GM19468 (cell line): ENCODE measurements at regions not wholly inside any gene's neighbourhood (a gene's known extent, or its start where the extent isn't known, plus 50 kb on each side); places are given as distances from the start of the nearest gene placed in this dataset.

ENCODE experiments used
- ATAC-seq: cut with Tn5 transposase; IDR thresholded peaks from one replicate; pipeline ENCODE4 v1.9.1; 2021; ENCODE audit warnings: mild to moderate bottlenecking, moderate library complexity, moderate number of reproducible peaks; ENCODE audit not compliant: unreplicated experiment; ENCODE audit errors: extremely low read depth

DNA sequence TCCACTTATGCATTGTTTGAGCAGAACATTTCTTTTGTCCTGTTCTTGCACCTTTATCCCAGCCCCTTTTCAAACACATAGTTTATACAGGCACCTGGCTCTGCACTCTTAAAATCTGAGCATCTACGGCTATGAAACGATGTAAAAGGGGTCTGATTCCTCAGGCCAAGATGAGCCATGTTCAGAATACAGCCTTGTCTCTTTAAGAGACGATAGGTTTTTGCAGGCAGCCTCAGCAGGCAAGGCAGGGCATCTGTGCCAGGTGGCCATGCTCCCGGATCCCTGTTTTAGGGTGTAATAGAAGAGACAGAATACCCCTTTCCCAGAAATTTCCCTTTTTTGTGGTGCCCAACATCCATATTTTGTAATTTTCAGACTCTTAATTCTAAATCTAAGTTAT, 89.1 kb upstream of the NFIB start:
- no peak for ATAC-seq

DNA sequence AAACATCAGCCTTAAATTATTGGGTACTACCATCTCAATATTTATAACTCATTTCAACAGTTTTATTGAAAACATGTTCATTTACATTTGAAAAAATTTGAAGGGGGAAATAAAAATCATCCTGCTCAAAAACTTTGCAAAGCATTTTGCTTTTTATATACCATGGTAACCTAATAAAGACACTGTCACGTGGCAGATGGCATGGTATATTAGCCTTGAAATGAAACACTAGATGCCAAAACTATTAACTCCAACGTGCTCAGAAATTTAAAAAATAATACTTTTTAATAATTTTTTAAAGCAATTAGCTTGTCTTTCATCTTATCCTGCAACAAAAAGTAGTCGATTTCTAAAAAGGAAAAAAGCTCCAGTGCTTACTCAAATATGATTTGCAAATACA, 88.6 kb upstream of the NFIB start:
- no peak for ATAC-seq

DNA sequence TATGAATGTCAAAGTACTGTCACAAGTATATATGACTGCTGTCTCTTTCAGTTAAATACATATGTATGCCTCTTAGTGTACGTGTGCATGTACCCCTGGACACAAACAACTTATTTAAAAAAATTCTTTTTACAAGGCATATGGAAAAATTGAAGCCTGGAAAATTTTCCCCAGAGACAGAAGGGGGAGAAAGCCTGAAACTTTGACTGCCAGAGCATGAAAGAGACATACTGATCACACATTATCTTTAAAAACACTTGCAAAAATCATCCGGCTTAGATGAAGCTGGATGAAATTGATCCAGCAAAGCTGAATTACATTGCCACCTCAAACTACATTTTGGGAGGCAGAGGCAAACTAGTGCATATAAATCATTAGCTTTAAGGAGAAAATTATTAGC, 88.0 kb upstream of the NFIB start:
- no peak for ATAC-seq

DNA sequence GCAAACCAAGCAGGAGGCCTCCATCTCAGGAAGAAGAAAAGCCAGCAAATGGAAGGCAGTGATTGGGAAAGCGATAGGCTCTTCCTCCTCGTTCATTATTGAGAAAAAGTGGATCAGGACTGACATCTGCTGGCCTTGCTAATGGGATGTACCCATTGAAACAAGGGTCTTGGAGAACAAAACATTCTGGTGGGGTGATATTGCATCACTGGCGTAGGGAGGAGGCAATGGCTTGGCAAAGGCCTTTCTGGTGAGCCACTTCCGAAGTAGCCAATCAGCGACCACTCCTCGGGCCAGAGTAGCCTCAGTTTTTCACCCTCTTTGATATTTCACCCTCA, 86.7 kb upstream of the NFIB start:
- no peak for ATAC-seq

DNA sequence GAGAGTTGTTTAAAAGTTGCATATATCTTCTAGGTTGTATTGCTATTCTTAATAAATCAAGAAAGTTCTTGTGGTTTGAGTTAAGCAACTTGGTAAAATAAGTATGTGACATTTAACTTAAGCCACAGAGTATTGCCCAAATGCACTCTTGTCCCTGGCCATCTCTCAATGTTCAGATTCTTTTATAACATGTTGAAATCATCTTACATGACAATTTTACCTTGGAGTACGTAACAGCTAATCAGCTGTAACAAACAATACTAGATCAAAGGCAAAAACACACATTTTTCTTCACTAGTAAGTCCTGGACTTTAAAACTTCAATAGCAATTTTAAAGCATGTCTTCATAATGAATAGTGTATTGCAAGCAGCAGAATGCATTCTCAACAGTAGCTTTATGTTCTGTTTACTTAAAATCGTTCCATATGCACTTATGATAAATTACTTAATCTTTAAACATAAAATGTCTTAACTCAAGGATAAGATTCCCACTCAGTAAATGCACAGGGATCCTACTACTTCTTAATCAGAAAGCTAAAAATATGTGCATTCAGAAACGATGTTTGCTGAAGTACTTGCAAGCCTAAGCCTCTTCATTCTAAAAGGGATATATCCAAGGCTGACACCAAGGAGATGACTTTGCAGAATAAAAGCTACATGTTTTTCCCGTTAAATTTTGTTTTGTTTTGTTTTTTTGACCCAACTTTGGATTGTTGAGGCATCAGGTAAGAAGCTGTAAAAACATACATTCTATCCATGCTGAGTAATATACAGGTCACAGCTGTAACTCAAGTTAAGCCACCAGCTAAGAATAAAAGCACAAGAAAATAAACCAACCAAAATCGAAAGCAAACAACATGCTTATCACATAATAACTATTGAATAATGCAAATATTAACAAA, 86.1 kb upstream of the NFIB start:
- no peak for ATAC-seq

DNA sequence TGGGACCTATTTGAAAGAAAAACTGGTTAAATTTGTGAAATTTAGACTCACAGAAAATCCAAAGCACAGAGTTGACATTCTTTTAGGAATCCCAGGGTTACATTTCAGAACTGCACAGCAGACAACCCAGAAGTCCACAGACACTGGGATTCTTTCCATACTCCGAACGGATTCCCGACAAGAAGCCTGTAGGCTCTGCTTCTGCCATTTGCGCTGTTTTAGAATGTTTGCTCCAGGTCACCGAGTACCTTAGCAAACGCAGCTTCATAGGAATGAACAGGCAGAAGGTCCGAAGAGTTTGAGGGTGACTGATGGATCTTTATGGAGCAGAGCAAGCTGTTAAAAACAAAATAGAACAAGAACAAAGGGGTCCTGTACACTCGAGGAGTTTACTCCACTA, 84.5 kb upstream of the NFIB start:
- no peak for ATAC-seq

DNA sequence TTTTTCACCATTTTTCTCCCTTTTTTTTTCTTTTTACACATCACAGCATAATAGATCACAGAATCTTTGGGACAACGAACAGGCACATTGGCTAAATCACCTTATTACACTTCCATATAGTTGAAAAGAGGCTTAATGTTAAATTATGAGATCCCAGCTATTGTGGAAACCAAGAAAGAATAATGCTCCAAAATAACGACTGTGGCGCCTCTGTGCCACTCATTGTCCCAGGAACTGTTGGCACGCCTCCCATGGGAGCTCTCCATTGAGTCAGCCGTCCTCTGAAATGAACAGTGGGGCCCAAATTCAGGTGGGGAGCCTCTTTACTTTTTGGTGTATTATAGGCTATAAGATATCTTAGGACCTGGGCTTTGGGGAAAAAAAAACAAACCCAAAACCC, 82.2 kb upstream of the NFIB start:
- no peak for ATAC-seq

DNA sequence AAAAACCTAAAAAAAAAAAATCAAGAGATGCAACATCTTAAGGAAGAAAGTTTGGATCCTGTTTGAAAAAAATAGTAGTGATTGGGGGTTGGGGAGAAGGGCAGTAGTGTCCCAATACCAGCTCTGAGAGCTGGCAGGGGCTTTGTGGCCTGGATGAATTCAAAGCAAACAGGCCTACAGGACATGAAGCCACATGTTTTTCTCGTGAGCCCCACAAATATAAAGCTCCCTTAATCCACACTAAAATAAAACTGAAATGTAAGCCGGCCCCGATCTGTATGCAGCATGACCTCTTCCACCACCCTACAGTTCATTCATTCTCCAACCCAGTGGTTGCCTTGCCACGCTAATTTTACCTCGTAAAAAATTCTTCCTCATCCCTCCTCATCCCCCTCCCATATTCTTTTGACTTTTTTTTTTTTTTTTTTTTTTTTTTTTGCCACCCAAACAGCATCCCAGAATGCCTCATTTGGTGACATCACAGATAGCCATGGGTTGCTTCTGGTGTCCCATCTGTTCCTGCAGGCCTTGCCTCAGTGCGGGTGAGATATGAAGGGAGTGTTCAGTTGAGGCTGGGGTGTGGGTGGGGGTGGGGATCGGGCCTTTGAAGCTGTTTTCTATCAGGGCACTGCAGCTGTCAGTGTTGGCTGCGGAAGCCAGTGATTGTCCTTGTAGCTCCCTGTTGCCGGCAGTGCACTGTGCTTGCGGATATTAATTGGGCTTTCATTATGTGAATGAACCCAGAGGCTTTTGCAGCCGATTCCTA, 81.6 kb upstream of the NFIB start:
- no peak for ATAC-seq

DNA sequence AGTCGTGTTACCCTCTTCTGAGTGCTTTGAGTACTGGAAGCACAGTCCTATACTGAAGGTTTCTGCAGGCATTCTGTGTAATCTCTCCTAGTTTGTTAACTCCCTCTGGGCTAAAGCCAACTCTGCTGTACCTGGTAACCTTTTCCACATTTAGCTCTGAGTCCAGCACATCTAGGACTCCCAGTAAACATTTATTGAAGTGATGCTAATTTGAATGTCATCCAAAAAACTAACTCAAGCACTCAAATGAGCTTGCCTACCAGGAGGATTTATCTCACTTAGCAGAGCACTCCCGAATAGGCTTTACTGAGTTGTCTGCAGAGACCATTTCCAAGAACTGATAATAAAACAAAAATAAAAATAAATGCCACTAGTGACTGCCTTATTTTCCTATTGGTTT, 79.5 kb upstream of the NFIB start:
- no peak for ATAC-seq

DNA sequence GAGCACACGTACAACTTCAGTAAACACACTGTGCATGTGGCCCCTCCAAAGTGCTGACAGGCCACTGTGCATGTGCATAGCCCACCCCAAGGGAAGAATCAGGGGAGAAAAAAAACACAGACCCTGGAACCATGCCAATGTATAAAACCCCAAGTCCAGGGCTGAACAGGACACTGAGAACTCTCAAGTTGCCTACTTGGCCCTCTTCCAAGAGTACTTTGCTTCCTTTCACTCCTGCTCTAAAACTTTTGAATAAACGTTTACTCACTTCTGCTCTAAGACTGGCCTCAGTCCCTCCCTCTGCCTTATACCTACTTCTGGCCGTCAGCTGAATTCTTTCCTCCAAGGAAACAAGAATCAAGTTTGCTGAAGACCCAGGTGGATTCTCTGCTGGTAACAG, 77.7 kb upstream of the NFIB start:
- ATAC-seq: no peak

DNA sequence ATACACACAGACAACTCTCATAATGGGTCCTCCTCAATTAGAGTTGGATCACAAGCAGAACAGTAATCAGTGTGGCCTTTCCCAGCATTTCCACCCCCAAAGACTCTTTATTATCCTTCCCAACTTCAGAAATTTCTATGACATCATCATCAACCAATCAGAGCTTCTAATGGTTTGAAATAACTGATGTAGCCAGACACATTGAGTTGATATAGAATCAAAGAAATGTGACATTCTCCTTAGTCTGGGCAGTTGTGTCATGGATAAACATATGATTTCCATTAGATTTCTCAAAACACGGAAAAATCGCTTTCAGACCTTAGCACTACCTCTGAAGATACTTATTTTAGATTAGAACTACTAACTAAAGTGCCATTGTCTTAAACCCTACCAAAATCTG, 75.7 kb upstream of the NFIB start:
- ATAC-seq: no peak

DNA sequence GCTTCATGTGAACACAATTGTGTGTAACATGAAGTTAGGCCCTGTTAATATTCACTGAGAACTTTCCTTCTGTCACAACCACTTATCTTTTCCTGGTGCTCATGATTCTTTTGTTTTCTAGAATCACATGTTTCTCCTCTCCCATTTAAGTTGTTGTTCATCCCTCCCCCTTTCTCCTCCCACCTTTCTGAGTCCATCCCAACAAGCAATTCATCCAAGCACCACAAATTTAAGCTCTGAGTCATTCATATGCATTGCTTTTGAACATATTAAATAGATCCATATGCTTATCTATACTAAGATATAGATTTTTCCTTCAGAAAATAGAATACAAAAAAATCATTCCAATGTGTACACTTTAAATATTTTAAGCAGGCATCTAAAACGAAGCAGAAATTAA, 75.2 kb upstream of the NFIB start:
- no peak for ATAC-seq

DNA sequence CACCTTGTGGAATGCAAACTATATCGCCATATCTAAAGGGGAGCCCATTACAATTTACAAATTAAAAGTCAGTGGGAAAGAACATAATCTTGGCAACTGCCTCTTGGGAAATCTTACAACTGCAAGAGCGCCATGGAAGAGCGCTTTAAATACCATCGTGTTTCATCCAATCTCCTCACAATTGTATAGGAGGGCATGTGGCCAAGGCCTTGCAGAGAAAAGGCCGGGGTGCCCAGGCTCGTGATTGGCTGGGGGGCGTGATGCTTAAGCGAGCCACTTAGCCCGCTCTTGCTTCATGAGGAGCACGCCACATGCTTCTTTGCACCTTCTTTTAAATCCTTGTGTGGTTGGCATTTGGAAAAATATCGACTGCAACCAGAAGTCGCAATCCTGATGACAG, 69.8 kb upstream of the NFIB start:
- no peak for ATAC-seq

DNA sequence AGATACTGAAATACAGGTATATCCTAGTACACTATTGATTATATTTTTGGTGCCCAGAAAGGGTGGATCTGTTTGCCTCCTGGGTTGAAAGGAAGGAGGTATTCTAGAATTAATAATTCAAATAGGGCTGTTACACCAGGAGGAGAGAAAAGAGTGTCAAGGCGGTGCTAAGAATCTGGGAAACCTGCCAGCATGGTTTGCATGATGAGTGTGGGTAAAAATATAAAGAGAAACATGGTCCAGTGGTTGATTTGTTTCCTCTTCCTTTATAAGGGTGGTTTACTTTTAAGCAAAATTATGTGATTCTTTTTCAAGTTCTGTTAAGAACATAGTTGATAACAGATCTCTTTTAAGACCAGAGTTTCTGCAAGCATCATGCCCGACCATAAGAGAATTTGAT, 69.4 kb upstream of the NFIB start:
- ATAC-seq: no peak

DNA sequence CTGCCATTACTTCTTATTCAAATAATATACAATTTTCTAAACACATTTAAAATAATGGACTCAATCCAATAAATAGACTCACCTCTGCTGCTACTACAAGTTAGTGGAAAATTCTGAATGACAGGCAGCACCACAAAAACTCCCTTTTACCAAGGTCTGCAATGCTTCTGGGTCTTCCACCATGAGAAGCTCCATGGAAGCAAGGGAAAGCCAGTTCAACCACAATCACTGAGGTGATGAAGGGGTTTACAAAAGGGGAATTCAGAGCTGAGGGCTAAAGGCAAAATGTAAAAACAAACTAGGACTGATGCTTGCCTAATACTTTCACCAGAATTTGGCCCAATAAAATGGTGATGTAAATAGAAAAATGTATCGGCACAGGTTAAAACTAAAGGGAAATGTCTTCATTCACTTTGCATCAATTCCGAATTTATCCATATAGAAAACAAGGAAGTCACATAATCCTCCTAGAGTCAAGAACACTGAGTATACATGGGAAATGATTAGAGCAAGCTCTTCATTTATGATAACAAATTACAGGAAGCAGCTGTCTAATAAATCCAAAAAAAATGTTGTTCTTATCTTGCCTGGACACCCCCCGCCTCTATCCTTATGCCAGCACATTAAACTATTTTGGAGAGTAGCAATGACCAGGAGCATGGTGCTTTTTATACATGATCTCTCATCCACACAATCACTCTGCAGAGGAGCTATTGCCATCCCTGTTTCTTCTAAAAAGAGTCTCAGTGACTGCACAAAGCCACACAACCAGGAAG, 66.3 kb upstream of the NFIB start:
- no peak for ATAC-seq

DNA sequence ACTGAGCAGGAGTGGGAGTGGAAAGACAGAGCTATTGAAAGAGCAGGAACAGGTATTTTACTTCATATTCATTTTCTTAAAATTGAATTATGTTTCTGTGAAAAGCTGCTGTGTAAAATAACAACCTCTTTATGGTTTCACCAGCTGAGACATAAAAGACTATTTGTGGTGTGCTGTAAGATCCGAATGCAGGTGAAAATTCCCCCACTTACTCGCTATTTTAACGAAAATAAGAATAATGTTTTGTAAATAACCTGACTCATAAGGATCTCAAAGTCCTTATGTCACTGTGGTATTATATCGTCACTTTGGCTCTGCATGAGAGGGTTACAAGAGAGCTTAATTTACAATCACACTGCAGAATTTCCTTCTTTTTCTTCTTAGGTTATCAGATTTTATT, 65.3 kb upstream of the NFIB start:
- ATAC-seq: no peak

DNA sequence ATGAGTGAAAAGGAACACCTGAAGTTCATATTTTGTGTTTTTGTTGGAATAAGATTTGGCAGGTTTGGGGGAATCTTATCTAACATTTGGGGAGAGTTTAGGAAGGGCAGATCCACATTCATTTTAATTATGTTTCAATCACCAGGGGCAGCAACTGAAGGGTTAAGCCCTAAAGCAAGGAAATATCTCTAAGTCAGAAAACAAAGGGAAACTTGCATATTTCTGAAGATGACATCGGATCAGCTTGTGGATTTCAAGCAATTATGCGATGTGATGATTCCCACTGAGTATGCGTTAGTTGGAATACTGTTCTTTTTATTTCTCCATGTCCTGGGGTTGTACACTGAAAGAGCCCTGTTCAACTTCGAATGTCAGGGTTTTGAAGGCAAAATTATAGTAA, 59.8 kb upstream of the NFIB start:
- no peak for ATAC-seq

DNA sequence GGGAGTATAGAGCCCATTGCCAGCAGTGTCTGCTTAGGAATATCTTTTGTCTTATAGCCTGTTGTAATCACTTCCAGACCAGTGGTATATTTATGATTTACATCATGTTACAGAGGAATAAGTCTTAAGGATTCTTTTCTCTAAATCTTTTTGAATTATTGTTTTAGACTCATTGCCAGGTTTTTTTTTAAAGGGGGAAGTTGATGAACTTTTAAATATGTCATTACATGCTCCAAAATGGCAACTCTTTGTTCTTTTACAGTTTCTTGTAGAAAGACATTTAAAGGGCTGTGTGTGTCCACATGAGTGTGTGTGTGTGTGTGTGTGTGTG, 59.4 kb upstream of the NFIB start:
- no peak for ATAC-seq

DNA sequence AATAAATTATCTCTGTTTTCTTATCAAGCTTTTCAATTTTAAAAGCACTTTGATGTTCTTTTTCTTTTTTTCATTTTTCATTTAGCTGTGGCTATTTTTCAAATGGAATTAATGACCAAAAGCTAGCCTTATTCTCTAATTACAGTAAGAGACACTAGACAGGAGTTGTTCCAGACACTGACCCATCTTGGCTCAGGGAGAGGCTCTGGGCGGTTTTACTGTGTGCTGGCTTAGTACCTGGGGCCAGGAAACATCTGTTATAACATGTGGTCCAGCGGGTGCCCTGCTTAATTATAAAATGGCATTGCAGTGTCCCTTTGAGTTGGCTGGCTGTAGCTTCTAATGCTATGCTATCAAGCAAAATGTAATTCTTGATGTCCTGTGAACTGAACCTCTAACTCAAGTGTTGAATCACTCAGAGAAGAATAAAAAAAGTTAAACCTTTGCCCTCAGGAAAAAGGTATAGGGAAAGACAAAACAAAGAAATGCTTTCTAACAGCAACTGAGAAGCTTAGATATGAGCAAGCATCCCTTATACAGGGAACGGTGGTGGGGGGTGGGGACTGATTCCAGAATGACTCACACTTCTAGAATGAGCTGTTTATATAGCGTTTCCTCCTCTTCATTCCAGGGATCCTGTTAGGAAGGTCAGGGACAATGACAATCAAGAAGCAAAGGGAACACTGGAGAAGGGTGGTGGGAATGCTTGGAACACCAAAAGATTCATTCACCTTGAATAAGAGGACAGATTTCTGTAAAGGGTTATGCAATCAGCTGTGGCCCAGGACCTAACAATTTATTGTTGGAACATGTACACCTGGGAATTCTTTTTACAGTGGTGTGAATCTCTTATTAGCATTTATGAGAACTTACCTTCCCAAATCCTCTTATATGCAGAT, 58.7 kb upstream of the NFIB start:
- no peak for ATAC-seq

DNA sequence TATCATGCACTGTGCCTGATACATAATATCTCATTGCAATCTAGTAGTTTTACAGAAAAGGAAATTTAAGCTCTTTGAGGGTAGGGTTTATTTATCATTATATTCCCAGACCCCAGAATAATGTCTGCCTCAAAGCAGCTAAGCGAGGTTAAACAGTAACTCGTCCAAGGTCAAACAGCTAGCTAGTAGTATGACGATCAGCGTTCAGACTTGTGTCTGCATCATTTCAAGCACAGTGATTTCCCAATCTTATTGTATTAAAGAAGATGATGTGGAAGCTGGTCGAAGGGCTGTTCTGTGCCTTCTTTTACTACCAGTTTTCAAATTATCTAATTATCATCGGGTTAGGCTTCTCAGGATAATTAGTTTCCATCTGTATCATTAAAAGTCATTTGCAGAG, 55.1 kb upstream of the NFIB start:
- ATAC-seq: no peak
